ENCODE measurements at regions not wholly inside any gene's neighbourhood (a gene's known extent, or its start where the extent isn't known, plus 50 kb on each side); places are given as distances from the start of the nearest gene placed in this dataset.

- peaks cover 16 to 22% of the 10 kb centered on the region in 2 experiments for H3K4me1 ChIP-seq (ENCODE audit: control insufficient read depth in 1 of 2, insufficient read depth in 1 of 2, low read depth in 1 of 2, low read length in 1 of 2)
- no peak overlapping the region for H3K27ac ChIP-seq
- no peak for TF ChIP-seq CTCF (IDR thresholded peaks at IDR 0.05)
Measured at GRCh38 chr13:28585561-28585960, 73.4 kb upstream of the POMP start.

GRCh38 chr13:28584873-28585381 is 74.0 kb upstream of the POMP start:
- Histone ChIP-seq H3K9me3 (no peaks in the 10 kb centered on the region), H3K4me1 (ENCODE audit: control insufficient read depth in 1 of 2, insufficient read depth in 1 of 2, low read depth in 1 of 2, low read length in 1 of 2) (peaks cover 10 to 16% of the 10 kb centered on the region in 2 experiments), H3K27ac (no peak overlapping the region), H3K27me3 (peaks cover 26% of the 10 kb centered on the region), H3K4me3 (ENCODE audit: low read depth in 1 of 2, low read length in 1 of 2) (no peak overlapping the region), H3K36me3 (no peaks in the 10 kb centered on the region)
- no peak for TF ChIP-seq CTCF (IDR thresholded peaks at IDR 0.05)

More at GRCh38 chr13:28585561-28585960, 73.4 kb upstream of the POMP start:
- Histone ChIP-seq H3K27me3 (peaks cover 26% of the 10 kb centered on the region), H3K4me3 (ENCODE audit: low read depth in 1 of 2, low read length in 1 of 2) (no peak overlapping the region), H3K36me3 (no peaks in the 10 kb centered on the region), H3K9me3 (no peaks in the 10 kb centered on the region)

GRCh38 chr13:28583651-28584091 is 75.3 kb upstream of the POMP start:
- peaks cover 26% of the 10 kb centered on the region for H3K27me3 ChIP-seq
- TF ChIP-seq CTCF (IDR thresholded peaks at IDR 0.05): no peak
- no peaks in the 10 kb centered on the region for H3K36me3 ChIP-seq
- H3K4me3 ChIP-seq (ENCODE audit: low read depth in 1 of 2, low read length in 1 of 2): no peak overlapping the region
- H3K27ac ChIP-seq: no peak overlapping the region
- H3K4me1 ChIP-seq (ENCODE audit: control insufficient read depth in 1 of 2, insufficient read depth in 1 of 2, low read depth in 1 of 2, low read length in 1 of 2): peaks cover 9 to 16% of the 10 kb centered on the region in 2 experiments
- no peaks in the 10 kb centered on the region for H3K9me3 ChIP-seq

- no peak for TF ChIP-seq CTCF (IDR thresholded peaks at IDR 0.05)
- no peak overlapping the region for H3K27ac ChIP-seq
- peaks cover 9% of the 10 kb centered on the region in 2 experiments for H3K4me1 ChIP-seq (ENCODE audit: control insufficient read depth in 1 of 2, insufficient read depth in 1 of 2, low read depth in 1 of 2, low read length in 1 of 2)
Measured at GRCh38 chr13:28582892-28583240, 76.1 kb upstream of the POMP start.

GRCh38 chr13:28582225-28582891 is 76.6 kb upstream of the POMP start:
- H3K4me3 ChIP-seq (ENCODE audit: low read depth in 1 of 2, low read length in 1 of 2): no peak overlapping the region
- no peak overlapping the region for H3K27ac ChIP-seq
- no peaks in the 10 kb centered on the region for H3K36me3 ChIP-seq
- H3K9me3 ChIP-seq: no peaks in the 10 kb centered on the region
- peaks cover 35% of the 10 kb centered on the region for H3K27me3 ChIP-seq
- TF ChIP-seq CTCF (IDR thresholded peaks at IDR 0.05): no peak
- peaks cover 5 to 9% of the 10 kb centered on the region in 2 experiments for H3K4me1 ChIP-seq (ENCODE audit: control insufficient read depth in 1 of 2, insufficient read depth in 1 of 2, low read depth in 1 of 2, low read length in 1 of 2)

More at GRCh38 chr13:28582892-28583240, 76.1 kb upstream of the POMP start:
- Histone ChIP-seq H3K4me3 (ENCODE audit: low read depth in 1 of 2, low read length in 1 of 2) (no peak overlapping the region), H3K36me3 (no peaks in the 10 kb centered on the region), H3K27me3 (peaks cover 30% of the 10 kb centered on the region), H3K9me3 (no peaks in the 10 kb centered on the region)
